Glutamatergic neuron (in vitro differentiated cells): ENCODE measurements at regions not wholly inside any gene's neighbourhood (a gene's known extent, or its start where the extent isn't known, plus 50 kb on each side); places are given as distances from the start of the nearest gene placed in this dataset.
A peak's percentile ranks its signal among the peaks of the same experiment; 100 is the strongest.

Experiments used
- DNase-seq: peaks from one replicate; pipeline ENCODE4 v3.0.0; 2022
- H3K27ac Mint-ChIP-seq: one replicate; pipeline ENCODE4 v1.8.0; 2020; ENCODE audit warnings: mild to moderate bottlenecking, mixed read lengths, inconsistent platforms; ENCODE audit not compliant: unreplicated experiment
- H3K27me3 Mint-ChIP-seq: one replicate; pipeline ENCODE4 v1.8.0; 2020; ENCODE audit warnings: mild to moderate bottlenecking, moderate library complexity, mixed read lengths, inconsistent platforms; ENCODE audit not compliant: unreplicated experiment
- H3K36me3 Mint-ChIP-seq: one replicate; pipeline ENCODE4 v1.8.0; 2020; ENCODE audit warnings: mild to moderate bottlenecking, mixed read lengths, inconsistent platforms; ENCODE audit not compliant: unreplicated experiment
- H3K4me1 Mint-ChIP-seq: one replicate; pipeline ENCODE4 v1.8.0; 2020; ENCODE audit warnings: mild to moderate bottlenecking, low read depth, mixed read lengths, inconsistent platforms; ENCODE audit not compliant: unreplicated experiment
- H3K4me3 Mint-ChIP-seq: one replicate; pipeline ENCODE4 v1.8.0; 2020; ENCODE audit warnings: mild to moderate bottlenecking, mixed read lengths, inconsistent platforms; ENCODE audit not compliant: unreplicated experiment
- H3K9me3 Mint-ChIP-seq: one replicate; pipeline ENCODE4 v1.8.0; 2020; ENCODE audit warnings: mild to moderate bottlenecking, moderate library complexity, mixed read lengths, inconsistent platforms; ENCODE audit not compliant: unreplicated experiment
- TF ChIP-seq, protein P1 (sequence below): fragments of 200-600 bp; sonication (generic); IDR thresholded peaks from one replicate; pipeline ENCODE4 v1.5.0; 2021; ENCODE audit not compliant: partially characterized antibody, unreplicated experiment

DNA sequence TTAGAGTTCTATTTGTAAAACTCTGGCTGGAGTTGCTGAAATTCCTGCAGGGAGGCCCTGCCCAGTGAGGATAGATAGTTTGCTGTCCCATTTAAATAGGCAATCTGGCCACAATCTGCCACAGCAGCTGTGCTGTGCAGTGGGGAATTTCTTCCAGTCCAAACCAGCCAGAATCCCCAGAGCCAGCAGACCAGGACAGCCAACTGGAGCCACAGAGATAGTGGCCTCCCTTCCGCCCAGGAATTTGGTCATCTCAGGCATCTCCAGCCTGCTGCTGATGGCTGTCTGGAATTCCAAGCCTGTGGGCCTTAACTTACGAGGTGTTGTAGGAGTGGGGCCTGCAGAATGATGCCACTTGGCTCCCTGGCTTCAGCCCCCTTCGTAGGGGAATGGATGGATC is 643.4 kb downstream of the DNAJB9 start:
- peak; percentile 50 for DNase-seq
- H3K27ac Mint-ChIP-seq = no peak overlapping the region
- H3K36me3 Mint-ChIP-seq = no peaks in the 10 kb centered on the region
- no peaks in the 10 kb centered on the region for H3K9me3 Mint-ChIP-seq
- H3K27me3 Mint-ChIP-seq = no peaks in the 10 kb centered on the region
- peaks cover 14% of the 10 kb centered on the region for H3K4me1 Mint-ChIP-seq
- no peak overlapping the region for H3K4me3 Mint-ChIP-seq
- TF ChIP-seq, protein P1, sequence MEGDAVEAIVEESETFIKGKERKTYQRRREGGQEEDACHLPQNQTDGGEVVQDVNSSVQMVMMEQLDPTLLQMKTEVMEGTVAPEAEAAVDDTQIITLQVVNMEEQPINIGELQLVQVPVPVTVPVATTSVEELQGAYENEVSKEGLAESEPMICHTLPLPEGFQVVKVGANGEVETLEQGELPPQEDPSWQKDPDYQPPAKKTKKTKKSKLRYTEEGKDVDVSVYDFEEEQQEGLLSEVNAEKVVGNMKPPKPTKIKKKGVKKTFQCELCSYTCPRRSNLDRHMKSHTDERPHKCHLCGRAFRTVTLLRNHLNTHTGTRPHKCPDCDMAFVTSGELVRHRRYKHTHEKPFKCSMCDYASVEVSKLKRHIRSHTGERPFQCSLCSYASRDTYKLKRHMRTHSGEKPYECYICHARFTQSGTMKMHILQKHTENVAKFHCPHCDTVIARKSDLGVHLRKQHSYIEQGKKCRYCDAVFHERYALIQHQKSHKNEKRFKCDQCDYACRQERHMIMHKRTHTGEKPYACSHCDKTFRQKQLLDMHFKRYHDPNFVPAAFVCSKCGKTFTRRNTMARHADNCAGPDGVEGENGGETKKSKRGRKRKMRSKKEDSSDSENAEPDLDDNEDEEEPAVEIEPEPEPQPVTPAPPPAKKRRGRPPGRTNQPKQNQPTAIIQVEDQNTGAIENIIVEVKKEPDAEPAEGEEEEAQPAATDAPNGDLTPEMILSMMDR = no peak

DNA sequence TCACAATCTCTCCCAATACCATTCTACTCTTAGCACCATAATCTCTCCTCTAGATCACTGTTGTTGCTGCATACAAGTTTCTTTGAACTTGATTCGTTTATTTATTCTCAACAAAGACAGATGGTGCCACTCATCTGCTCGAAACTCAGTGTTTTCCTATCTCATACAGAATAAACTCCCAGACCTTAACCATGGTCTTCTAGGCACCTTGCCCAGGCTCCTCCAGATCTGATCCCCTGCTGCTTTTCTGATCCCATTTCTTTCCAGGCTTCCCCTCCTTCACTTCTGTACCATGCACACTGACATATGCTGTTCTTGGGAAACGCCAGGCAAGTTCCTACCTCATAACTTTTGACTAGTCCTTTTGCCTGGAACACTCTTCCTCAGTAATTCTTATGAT is 645.7 kb downstream of the DNAJB9 start:
- no peaks in the 10 kb centered on the region for H3K36me3 Mint-ChIP-seq
- H3K27me3 Mint-ChIP-seq = no peaks in the 10 kb centered on the region
- H3K4me1 Mint-ChIP-seq = peaks cover 14% of the 10 kb centered on the region
- TF ChIP-seq, protein P1 = no peak
- H3K9me3 Mint-ChIP-seq = peaks cover 2% of the 10 kb centered on the region
- H3K27ac Mint-ChIP-seq = peak overlapping the region; percentile 46
- peak overlapping the region; percentile 31 for H3K4me3 Mint-ChIP-seq
- DNase-seq = no peak

DNA sequence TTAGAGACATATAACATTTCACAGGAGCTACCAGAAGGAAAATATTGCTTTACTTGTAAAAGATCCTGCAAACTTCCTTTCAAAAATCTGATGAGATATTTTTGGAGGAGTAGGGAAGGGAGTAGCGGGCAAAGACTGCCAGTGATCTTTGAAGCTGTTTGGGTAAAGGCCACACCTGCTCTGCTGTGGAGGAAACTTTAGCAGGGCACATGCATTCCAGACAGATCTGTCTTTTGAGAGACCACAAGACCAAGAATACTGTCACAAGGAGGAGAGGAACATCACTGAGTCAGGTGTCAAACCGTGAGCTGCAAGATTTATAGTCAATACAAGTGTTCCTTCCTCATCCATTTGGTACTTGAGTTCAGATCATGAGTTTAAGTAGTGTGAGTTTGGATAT is 654.4 kb downstream of the DNAJB9 start:
- TF ChIP-seq, protein P1 = no peak
- DNase-seq = no peak
- Mint-ChIP-seq H3K4me1 (no peaks in the 10 kb centered on the region), H3K4me3 (no peak overlapping the region), H3K27ac (no peak overlapping the region), H3K36me3 (no peaks in the 10 kb centered on the region), H3K9me3 (peaks cover 2% of the 10 kb centered on the region), H3K27me3 (no peaks in the 10 kb centered on the region)

DNA sequence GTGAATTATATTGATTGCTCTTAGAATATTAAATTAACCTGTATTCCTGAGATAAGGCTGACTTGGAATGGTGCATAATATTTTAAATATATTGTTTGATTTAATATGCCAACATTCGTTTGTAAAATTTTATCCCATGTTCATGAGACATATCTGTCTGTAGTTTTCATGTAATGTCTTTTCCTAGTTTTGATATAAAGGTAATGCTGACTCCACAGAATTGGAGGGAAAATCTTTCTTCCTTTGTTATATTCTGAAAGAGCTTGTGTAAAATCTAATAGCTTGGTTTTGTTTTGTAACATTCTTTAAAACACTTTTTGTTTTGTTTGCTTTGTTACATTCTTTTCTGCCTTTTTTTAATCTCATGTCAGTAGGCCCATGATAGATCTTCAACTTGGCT is 657.0 kb downstream of the DNAJB9 start:
- Mint-ChIP-seq H3K36me3 (no peaks in the 10 kb centered on the region), H3K4me1 (no peaks in the 10 kb centered on the region), H3K4me3 (no peak overlapping the region), H3K9me3 (no peaks in the 10 kb centered on the region), H3K27ac (no peak overlapping the region), H3K27me3 (no peaks in the 10 kb centered on the region)
- DNase-seq = no peak
- TF ChIP-seq, protein P1 = no peak

DNA sequence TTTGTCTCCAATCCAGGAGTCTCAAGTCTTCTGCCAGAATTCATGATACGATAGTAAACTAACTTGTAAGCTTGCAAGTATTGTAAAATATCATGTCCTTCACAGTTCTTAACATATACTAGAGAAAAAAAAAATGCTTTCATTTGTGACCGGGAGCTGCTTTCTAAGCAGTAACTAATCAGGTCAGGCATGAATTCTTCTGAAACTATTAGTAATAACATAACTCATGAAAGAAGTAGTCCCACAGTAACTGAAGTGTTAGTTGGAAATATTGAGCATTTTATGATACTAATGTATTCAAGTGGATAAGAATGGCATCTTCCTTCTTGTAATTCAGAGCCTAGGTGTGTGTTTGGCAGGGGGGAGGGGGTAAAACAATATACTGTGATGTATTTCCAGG is 665.6 kb downstream of the DNAJB9 start:
- TF ChIP-seq, protein P1 = no peak
- Mint-ChIP-seq H3K9me3 (no peaks in the 10 kb centered on the region), H3K27me3 (no peaks in the 10 kb centered on the region)

More for the DNA sequence above, 665.6 kb downstream of the DNAJB9 start:
- Mint-ChIP-seq H3K4me1 (no peaks in the 10 kb centered on the region), H3K36me3 (peaks cover 7% of the 10 kb centered on the region), H3K4me3 (no peak overlapping the region), H3K27ac (no peak overlapping the region)
- no peak for DNase-seq
